ENCODE measurements at regions not wholly inside any gene's neighbourhood (a gene's known extent, or its start where the extent isn't known, plus 50 kb on each side); places are given as distances from the start of the nearest gene placed in this dataset.

DNA sequence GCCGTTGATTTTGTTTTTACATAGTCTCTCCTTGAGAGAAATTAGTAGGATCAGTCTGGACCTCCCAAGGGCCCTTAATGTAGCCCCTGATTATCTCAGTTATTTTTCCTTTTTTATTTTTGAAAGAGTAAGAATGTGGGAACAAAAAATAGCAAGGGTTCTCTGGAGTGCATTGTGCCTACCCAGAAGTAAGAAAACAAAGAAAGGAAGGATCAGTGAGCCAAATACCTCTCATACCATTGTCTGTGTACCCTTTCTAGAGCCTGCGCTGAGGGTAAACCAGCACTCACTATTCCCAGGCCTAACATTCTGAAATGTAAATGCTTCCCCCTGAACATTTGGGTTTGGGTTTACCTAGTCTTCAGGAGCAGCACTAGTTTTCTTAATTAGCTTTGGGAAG, 213.0 kb upstream of the TARS1 start:
- peak overlapping the region; percentile 46; the same call in 1 of the 2 replicates for H3K27ac ChIP-seq
- TF ChIP-seq, protein P1, sequence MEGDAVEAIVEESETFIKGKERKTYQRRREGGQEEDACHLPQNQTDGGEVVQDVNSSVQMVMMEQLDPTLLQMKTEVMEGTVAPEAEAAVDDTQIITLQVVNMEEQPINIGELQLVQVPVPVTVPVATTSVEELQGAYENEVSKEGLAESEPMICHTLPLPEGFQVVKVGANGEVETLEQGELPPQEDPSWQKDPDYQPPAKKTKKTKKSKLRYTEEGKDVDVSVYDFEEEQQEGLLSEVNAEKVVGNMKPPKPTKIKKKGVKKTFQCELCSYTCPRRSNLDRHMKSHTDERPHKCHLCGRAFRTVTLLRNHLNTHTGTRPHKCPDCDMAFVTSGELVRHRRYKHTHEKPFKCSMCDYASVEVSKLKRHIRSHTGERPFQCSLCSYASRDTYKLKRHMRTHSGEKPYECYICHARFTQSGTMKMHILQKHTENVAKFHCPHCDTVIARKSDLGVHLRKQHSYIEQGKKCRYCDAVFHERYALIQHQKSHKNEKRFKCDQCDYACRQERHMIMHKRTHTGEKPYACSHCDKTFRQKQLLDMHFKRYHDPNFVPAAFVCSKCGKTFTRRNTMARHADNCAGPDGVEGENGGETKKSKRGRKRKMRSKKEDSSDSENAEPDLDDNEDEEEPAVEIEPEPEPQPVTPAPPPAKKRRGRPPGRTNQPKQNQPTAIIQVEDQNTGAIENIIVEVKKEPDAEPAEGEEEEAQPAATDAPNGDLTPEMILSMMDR (conservative IDR thresholded peaks at IDR 0.05): no peak

GRCh38 chr5:33228149-33228548, 212.6 kb upstream of the TARS1 start:
- peak overlapping the region; percentile 46; the same call in 1 of the 2 replicates for H3K27ac ChIP-seq
- TF ChIP-seq, protein P1 (conservative IDR thresholded peaks at IDR 0.05): no peak

DNA sequence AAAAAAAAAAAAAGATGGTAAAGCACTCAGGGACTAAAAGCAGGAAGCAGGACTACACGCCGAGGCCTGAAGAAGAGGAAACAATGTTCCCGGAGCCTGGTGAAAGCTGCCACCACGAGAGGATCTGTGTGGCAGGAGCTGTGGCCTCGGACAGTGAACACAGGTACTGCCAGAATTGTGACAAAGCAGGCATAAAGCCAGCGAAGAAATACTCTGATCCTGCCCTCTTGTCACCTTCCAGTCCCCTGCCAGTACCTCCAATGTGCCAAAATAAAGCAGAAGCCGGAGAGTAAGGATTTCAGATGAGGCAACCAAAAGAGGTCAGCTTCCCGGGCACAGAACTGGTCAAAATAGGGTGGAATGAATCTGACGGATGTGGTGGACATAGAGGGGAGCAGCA, 211.5 kb upstream of the TARS1 start:
- TF ChIP-seq, protein P1 (conservative IDR thresholded peaks at IDR 0.05): no peak
- H3K27ac ChIP-seq: no peak overlapping the region

DNA sequence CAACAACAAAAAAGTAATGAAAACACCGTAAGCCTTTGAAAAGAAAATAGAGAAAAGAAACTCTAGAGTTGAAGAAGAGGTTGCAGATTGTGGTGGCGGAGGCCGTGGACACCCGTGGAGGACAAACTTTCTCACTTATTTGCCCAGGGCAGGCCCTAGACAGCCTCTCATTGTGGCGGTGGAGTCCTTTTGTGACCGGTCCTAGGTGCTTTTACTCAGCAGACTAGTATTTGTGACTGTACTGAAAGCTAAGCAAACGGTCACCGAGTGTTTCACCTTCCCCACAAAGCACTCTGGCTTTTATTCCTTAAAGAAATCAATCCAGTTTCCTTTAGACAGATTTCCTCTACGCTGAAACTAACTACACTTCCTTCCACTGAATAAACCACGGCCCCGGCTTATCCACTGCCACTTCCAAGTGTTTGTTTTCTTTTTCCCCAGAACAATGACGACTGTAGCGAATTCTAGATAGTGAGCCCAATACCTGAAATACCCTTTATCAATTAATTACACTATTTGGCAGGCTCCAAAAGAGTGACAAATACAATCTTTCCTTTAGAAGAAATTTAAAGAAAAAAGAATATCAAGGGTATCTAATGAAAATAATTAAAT, 210.2 kb upstream of the TARS1 start:
- TF ChIP-seq, protein P1 (conservative IDR thresholded peaks at IDR 0.05): no peak
- H3K27ac ChIP-seq: no peak overlapping the region

GRCh38 chr5:33231214-33231710, 209.5 kb upstream of the TARS1 start:
- TF ChIP-seq, protein P1 (conservative IDR thresholded peaks at IDR 0.05): no peak
- H3K27ac ChIP-seq: no peak overlapping the region

DNA sequence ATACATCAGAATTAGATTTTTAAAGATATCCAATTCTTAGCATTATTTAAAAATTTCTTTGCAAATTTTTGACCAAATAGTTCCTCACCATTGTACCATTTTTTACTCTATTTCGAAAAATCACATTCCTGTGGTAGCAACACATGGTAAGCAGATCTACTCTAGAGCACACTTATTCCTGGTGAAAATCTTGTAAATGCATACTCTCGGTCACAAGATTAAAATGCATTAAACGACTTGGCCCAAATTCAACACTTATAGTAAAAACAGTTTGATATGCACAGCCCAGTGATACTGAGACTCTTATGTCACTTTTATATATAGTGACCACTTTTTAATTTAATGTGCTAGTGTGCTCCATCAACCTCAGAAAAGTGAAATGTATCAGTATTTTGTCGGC, 208.8 kb upstream of the TARS1 start:
- TF ChIP-seq, protein P1 (conservative IDR thresholded peaks at IDR 0.05): no peak
- no peak overlapping the region for H3K27ac ChIP-seq

- H3K27ac ChIP-seq: no peak overlapping the region
- TF ChIP-seq, protein P1 (conservative IDR thresholded peaks at IDR 0.05): no peak
Observed at GRCh38 chr5:33232731-33233505, 207.8 kb upstream of the TARS1 start.

Data from VCaP (cell line).